Adrenal gland (tissue), 9 donors: ENCODE measurements at regions not wholly inside any gene's neighbourhood (a gene's known extent, or its start where the extent isn't known, plus 50 kb on each side); places are given as distances from the start of the nearest gene placed in this dataset.

Experiments used
- DNase-seq, 7 donors: peaks; one replicate each; pipeline ENCODE4 v3.0.0-alpha.2; 2019 to 2020
- H3K27ac ChIP-seq, 5 donors: fragments of 200-600 bp; sonication (generic) in 4 of 5; 1 replicate in 3 of 5; 2 replicates in 2 of 5; pipeline versions ENCODE4 v1.5.1 to v1.8.0; 2016 to 2020; ENCODE audit warnings: mild to moderate bottlenecking in 1 of 5
- H3K27me3 ChIP-seq: fragments of 200-600 bp; 2 replicates; pipeline ENCODE4 v1.8.0; 2021
- H3K36me3 ChIP-seq, 2 donors: fragments of 200-600 bp; replicated peaks in 1 of 2; 1 replicate in 1 of 2; 2 replicates in 1 of 2; pipeline versions ENCODE4 v1.5.1 to v1.8.0; 2018 to 2022
- H3K4me1 ChIP-seq, 2 donors: fragments of 200-600 bp; replicated peaks in 1 of 2; 1 replicate in 1 of 2; 2 replicates in 1 of 2; pipeline versions ENCODE4 v1.5.1 to v1.8.0; 2018 to 2021
- H3K4me3 ChIP-seq, 4 donors: fragments of 200-600 bp; sonication (generic) in 3 of 4; one replicate each; pipeline ENCODE4 v1.5.1; 2016 to 2018
- H3K9me3 ChIP-seq, 3 donors: fragments of 200-600 bp; sonication (generic) in 1 of 3; replicated peaks in 1 of 3; 1 replicate in 2 of 3; 2 replicates in 1 of 3; pipeline versions ENCODE4 v1.5.1 to v1.8.0; 2016 to 2021
- CTCF ChIP-seq, 6 experiments: fragments of 450-650 bp in 4 of 6; fragments of 200-600 bp in 2 of 6; sonication (generic) in 1 of 6; IDR thresholded peaks; 1 replicate in 5 of 6; 2 replicates in 1 of 6; pipeline versions ENCODE4 v1.5.1 to v1.8.0; 2016 to 2021; ENCODE audit warnings: antibody characterized with exemption in 6 of 6, mild to moderate bottlenecking in 2 of 6, moderate library complexity in 1 of 6
- POLR2A ChIP-seq, 2 donors: fragments of 450-650 bp; IDR thresholded peaks; one replicate each; pipeline ENCODE4 v1.6.1; 2017; ENCODE audit warnings: antibody characterized with exemption in 2 of 2, mild to moderate bottlenecking in 2 of 2, moderate library complexity in 1 of 2
- WGBS, 4 donors: extraction: QIAGEN DNeasy Blood & Tissue Kit in 2 of 4; methylation state at CpG; one replicate each; pipeline versions ENCODE4 v1.1.5 to v1.1.7; 2013 to 2017; 5-methylcytosine and 5-hydroxymethylcytosine counted together
- intact Hi-C, 2 donors: fragments of 100-400 bp; cut with DNase I; formaldehyde crosslinking; loops; one replicate each; pipeline versions ENCODE4 v1.14.1 to v1.15.0; 2022 to 2023
- donor health status: healthy with polysubstance abuse.
- donor health status: Bipolar disorder and iron deficiency.
- donor health status: DM: yes; HTN: yes; CAD: no.
- donor health status: DM: no; HTN: no; CAD: no.
- donor health status: DM: no; HTN: no; CAD: no.

- intact Hi-C loops = no loop called here
- TF ChIP-seq CTCF (IDR thresholded peaks at IDR 0.05) (no peak), POLR2A (IDR thresholded peaks at IDR 0.05) (no peak)
- no peaks in the 10 kb centered on the region for H3K4me1 ChIP-seq
- DNase-seq = no peak
- H3K36me3 ChIP-seq = no peaks in the 10 kb centered on the region
- WGBS, 4 donors = 65 to 76% (median 71%) methylated on average over 3 of the region's 3 CpGs
- no peak overlapping the region for H3K27ac ChIP-seq
- no peaks in the 10 kb centered on the region for H3K9me3 ChIP-seq
- H3K4me3 ChIP-seq = no peak overlapping the region
- H3K27me3 ChIP-seq = no peaks in the 10 kb centered on the region
These were observed 134.5 kb upstream of the FIBIN start for GRCh38 chr11:26859416-26859815.

GRCh38 chr11:26860091-26860780 lies 133.7 kb upstream of the FIBIN start:
- Histone ChIP-seq H3K36me3 (no peaks in the 10 kb centered on the region), H3K27me3 (no peaks in the 10 kb centered on the region), H3K4me3 (no peak overlapping the region), H3K9me3 (no peaks in the 10 kb centered on the region), H3K27ac (no peak overlapping the region), H3K4me1 (no peaks in the 10 kb centered on the region)
- 74 to 83% (median 76%) methylated on average over 7 of the region's 7 CpGs for WGBS, 4 donors
- TF ChIP-seq CTCF (IDR thresholded peaks at IDR 0.05) (no peak), POLR2A (IDR thresholded peaks at IDR 0.05) (no peak)
- no peak for DNase-seq
- intact Hi-C loops = no loop called here

DNA sequence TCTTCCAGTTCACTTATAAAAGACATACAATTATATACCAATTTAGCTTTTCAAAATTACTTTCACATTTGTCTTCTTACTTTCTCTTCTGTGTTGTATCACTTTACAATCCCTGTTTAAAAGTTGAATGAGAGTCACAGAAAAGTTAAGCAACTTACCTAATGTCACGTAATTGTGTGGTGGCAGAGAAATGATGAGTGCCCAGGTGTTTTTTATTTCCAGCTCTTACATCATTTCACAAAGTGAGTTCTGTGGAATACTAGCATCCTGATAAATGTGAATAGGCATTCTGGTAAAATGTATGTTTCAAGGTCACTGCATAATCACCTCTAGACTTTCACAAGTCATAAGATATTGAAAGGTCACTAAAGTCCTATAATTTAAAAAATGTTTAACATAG lies 133.0 kb upstream of the FIBIN start:
- WGBS, 4 donors = 78 to 84% (median 81%) methylated on average over 1 of the region's 1 CpG
- no peak for DNase-seq
- intact Hi-C loops = no loop called here
- no peaks in the 10 kb centered on the region for H3K9me3 ChIP-seq
- no peaks in the 10 kb centered on the region for H3K36me3 ChIP-seq
- H3K4me1 ChIP-seq = no peaks in the 10 kb centered on the region
- TF ChIP-seq CTCF (IDR thresholded peaks at IDR 0.05) (no peak), POLR2A (IDR thresholded peaks at IDR 0.05) (no peak)
- H3K27ac ChIP-seq = no peak overlapping the region
- H3K27me3 ChIP-seq = no peaks in the 10 kb centered on the region
- no peak overlapping the region for H3K4me3 ChIP-seq

DNA sequence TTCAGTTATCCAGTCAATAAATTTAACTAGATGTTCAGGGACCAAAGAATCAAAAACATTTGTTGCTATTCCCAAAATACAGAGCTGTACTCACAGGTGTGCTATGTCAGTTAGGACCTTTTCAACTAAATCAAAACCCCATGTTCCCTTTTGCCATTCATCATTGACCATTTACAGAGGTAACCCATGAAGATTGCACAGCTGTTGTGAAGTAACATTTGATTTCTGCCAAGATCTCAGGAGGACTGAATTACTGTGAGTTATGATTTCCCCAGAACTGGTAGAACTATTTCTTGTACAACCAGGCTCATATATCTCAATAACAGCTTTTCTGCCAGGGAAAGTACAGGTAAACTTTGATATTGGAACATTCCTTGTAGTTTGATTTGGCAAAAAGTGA lies 131.1 kb upstream of the FIBIN start:
- DNase-seq = no peak
- H3K9me3 ChIP-seq = no peaks in the 10 kb centered on the region
- no peaks in the 10 kb centered on the region for H3K36me3 ChIP-seq
- H3K4me3 ChIP-seq = no peak overlapping the region
- no peak for TF ChIP-seq POLR2A (IDR thresholded peaks at IDR 0.05)
- TF ChIP-seq CTCF (IDR thresholded peaks at IDR 0.05) = no peak
- H3K27ac ChIP-seq = no peak overlapping the region
- intact Hi-C loops = no loop called here
- no peaks in the 10 kb centered on the region for H3K4me1 ChIP-seq
- H3K27me3 ChIP-seq = no peaks in the 10 kb centered on the region
